ENCODE measurements at regions not wholly inside any gene's neighbourhood (a gene's known extent, or its start where the extent isn't known, plus 50 kb on each side); places are given as distances from the start of the nearest gene placed in this dataset.

DNA sequence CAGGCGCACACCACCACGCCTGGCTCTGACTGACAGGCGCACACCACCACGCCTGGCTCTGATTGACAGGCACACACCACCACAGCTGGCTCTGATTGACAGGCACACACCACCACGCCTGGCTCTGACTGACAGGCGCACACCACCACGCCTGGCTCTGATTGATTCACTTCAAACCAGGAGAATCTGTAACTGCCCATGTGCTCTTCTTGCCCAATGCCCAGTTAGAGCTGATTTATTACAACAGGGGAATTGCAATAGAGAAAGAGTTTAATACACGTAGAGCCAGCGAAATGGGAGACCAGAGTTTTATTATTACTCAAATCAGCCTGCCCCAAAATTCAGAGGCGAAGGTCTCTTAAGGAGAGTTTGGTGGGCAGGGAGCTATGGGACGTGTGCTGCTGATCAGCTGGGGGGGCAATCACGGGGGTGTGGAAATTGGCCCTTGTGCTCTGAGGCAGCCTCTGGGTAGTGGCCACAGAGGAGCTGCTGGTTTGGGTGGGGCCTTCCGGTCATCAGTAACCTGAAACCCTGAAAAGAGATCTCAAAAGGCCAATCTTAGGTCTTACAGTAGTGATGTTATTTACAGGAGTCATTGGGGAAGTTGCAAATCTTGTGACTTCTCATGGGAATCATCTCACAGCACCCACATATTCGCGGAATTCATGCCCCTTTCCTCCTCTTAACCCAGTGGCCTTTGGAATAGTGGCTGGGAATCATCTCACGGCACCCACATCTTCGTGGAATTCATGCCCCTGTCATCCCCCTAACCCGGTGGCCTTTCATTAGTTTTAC, 63.8 kb upstream of the TFRC start:
- 56% methylated on average over 14 of the region's 18 CpGs for WGBS (ENCODE audit: insufficient coverage, insufficient replicate concordance, low lambda C conversion rate, missing lambda C conversion rate)
- DNase-seq (ENCODE audit: low read depth, low spot score) (no peak), ATAC-seq (no peak), FAIRE-seq (no peak)
- Histone ChIP-seq H3K4me3 (no peak overlapping the region), H3K9ac (ENCODE audit: control insufficient read depth, insufficient read depth, low read length) (no peak overlapping the region), H3K9me3 (replicated peaks; ENCODE audit: control insufficient read depth, insufficient read depth, low read length) (peaks cover 1% of the 10 kb centered on the region; the same call in 1 of the 3 replicates), H3K27ac (ENCODE audit: control insufficient read depth, insufficient read depth) (no peak overlapping the region), H3K27me3 (replicated peaks in 1 of 2; ENCODE audit: control insufficient read depth in 2 of 2, insufficient read depth in 2 of 2, low read length in 1 of 2) (no peaks in the 10 kb centered on the region), H3K4me2 (ENCODE audit: control insufficient read depth, insufficient read depth) (no peak overlapping the region), H2AFZ (ENCODE audit: control insufficient read depth, low read depth, low read length) (no peak overlapping the region), H4K20me1 (ENCODE audit: control insufficient read depth, insufficient read depth) (no peaks in the 10 kb centered on the region), H3K4me1 (ENCODE audit: control insufficient read depth, insufficient read depth, low read length) (peaks cover 15% of the 10 kb centered on the region), H3K79me2 (ENCODE audit: control insufficient read depth, insufficient read depth, low read length) (no peaks in the 10 kb centered on the region), H3K36me3 (ENCODE audit: control insufficient read depth in 2 of 2, insufficient read depth in 2 of 2, low read length in 1 of 2) (no peaks in the 10 kb centered on the region)
- SMC1A ChIA-PET (ENCODE audit: uncharacterized antibody, unreplicated experiment), result interaction anchor here (1.1 to 1.6 kb wide), 2 partner anchors 49 to 73 kb away, joined by 5 read pairs; no protein-coding TSS in a partner anchor
- CTCF ChIA-PET, result no interaction called here
- POLR2A ChIA-PET, result interaction anchor here (1.2 kb wide), 1 partner anchor 27 kb away, joined by 3 read pairs; no protein-coding TSS in a partner anchor
- RAD21 ChIA-PET (ENCODE audit: unreplicated experiment), result no interaction called here
- TF ChIP-seq KLF5 (IDR thresholded peaks at IDR 0.05; ENCODE audit: partially characterized antibody) (no peak), TCF7 (IDR thresholded peaks at IDR 0.05; ENCODE audit: borderline replicate concordance) (no peak), IRF3 (IDR thresholded peaks at IDR 0.05) (no peak), NFXL1 (IDR thresholded peaks at IDR 0.05; ENCODE audit: borderline replicate concordance) (no peak)
- BruUV-seq (replicated peaks), result no TSS peak
- intact Hi-C loops (cut with micrococcal nuclease; ENCODE audit: unreplicated experiment) (no loop called here), in situ Hi-C loops (cut with MboI) (no loop called here)

All from GM12878 (cell line).